Epithelial cell of prostate (primary cell): ENCODE measurements at regions not wholly inside any gene's neighbourhood (a gene's known extent, or its start where the extent isn't known, plus 50 kb on each side); places are given as distances from the start of the nearest gene placed in this dataset.
A peak's percentile ranks its signal among the peaks of the same experiment; 100 is the strongest.
"Not testable (repeated sequence)": the region's sequence is repeated elsewhere in the genome, so short reads cannot be mapped to it uniquely, and the experiment has no call there.

Experiments
- DNase-seq: peaks from one replicate; pipeline ENCODE4 v3.0.0-alpha.2; 2011; ENCODE audit warnings: low read depth, low spot score
- H3K27ac ChIP-seq: fragments of 450-650 bp; 2 replicates; pipeline ENCODE4 v1.5.1; 2017; ENCODE audit warnings: mild to moderate bottlenecking

- DNase-seq: no peak
- H3K27ac ChIP-seq: no peak overlapping the region
Measured at GRCh38 chr6:82624251-82624650, 260.6 kb downstream of the TPBG start.

GRCh38 chr6:82626946-82627345 is 263.3 kb downstream of the TPBG start:
- not testable (repeated sequence) for DNase-seq, H3K27ac ChIP-seq

GRCh38 chr6:82629921-82630320 is 266.3 kb downstream of the TPBG start:
- no peak overlapping the region for H3K27ac ChIP-seq
- DNase-seq: no peak

GRCh38 chr6:82641677-82642076 is 278.1 kb downstream of the TPBG start:
- H3K27ac ChIP-seq: no peak overlapping the region
- no peak for DNase-seq

GRCh38 chr6:82645536-82646230 is 282.1 kb downstream of the TPBG start:
- DNase-seq: no peak
- H3K27ac ChIP-seq: no peak overlapping the region

- DNase-seq: peak; percentile 24
- H3K27ac ChIP-seq: no peak overlapping the region
Measured at GRCh38 chr6:82646231-82646615, 282.6 kb downstream of the TPBG start.

GRCh38 chr6:82651845-82652335 is 288.3 kb downstream of the TPBG start:
- no peak for DNase-seq
- no peak overlapping the region for H3K27ac ChIP-seq

- no peak overlapping the region for H3K27ac ChIP-seq
- no peak for DNase-seq
Measured at GRCh38 chr6:82679232-82679631, 315.6 kb downstream of the TPBG start.

- H3K27ac ChIP-seq: no peak overlapping the region
- no peak for DNase-seq
Measured at GRCh38 chr6:82680192-82680591, 316.6 kb downstream of the TPBG start.

- DNase-seq: no peak
- H3K27ac ChIP-seq: no peak overlapping the region
Measured at GRCh38 chr6:82681119-82681714, 317.6 kb downstream of the TPBG start.

GRCh38 chr6:82686719-82687118 is 323.1 kb downstream of the TPBG start:
- DNase-seq: no peak
- H3K27ac ChIP-seq: no peak overlapping the region

GRCh38 chr6:82687855-82688254 is 324.2 kb downstream of the TPBG start:
- no peak overlapping the region for H3K27ac ChIP-seq
- no peak for DNase-seq

GRCh38 chr6:82690283-82690682 is 326.7 kb downstream of the TPBG start:
- no peak for DNase-seq

GRCh38 chr6:82691997-82692396 is 328.4 kb downstream of the TPBG start:
- H3K27ac ChIP-seq: no peak overlapping the region
- no peak for DNase-seq

More at GRCh38 chr6:82690283-82690682, 326.7 kb downstream of the TPBG start:
- H3K27ac ChIP-seq: no peak overlapping the region

GRCh38 chr6:82693094-82693493 is 329.5 kb downstream of the TPBG start:
- DNase-seq: no peak
- H3K27ac ChIP-seq: no peak overlapping the region

- DNase-seq: no peak
- no peak overlapping the region for H3K27ac ChIP-seq
Measured at GRCh38 chr6:82701341-82701740, 337.7 kb downstream of the TPBG start.

GRCh38 chr6:82702574-82702973 is 339.0 kb downstream of the TPBG start:
- DNase-seq: no peak
- no peak overlapping the region for H3K27ac ChIP-seq

- DNase-seq: no peak
- H3K27ac ChIP-seq: no peak overlapping the region
Measured at GRCh38 chr6:82703230-82703629, 339.6 kb downstream of the TPBG start.

- no peak overlapping the region for H3K27ac ChIP-seq
- DNase-seq: no peak
Measured at GRCh38 chr6:82704045-82704444, 340.4 kb downstream of the TPBG start.

- no peak overlapping the region for H3K27ac ChIP-seq
- no peak for DNase-seq
Measured at GRCh38 chr6:82705579-82705978, 342.0 kb downstream of the TPBG start.

- H3K27ac ChIP-seq: no peak overlapping the region
- no peak for DNase-seq
Measured at GRCh38 chr6:82711105-82711827, 347.6 kb downstream of the TPBG start.
